KMS-11 (cell line): ENCODE measurements at regions not wholly inside any gene's neighbourhood (a gene's known extent, or its start where the extent isn't known, plus 50 kb on each side); places are given as distances from the start of the nearest gene placed in this dataset.
"Not testable (repeated sequence)": the region's sequence is repeated elsewhere in the genome, so short reads cannot be mapped to it uniquely, and the experiment has no call there.

Source experiments
- H2AFZ ChIP-seq: fragments of 200-600 bp; sonication (generic); 2 replicates; pipeline ENCODE4 v1.6.1; 2016; ENCODE audit warnings: antibody characterized with exemption, mixed run types, low read depth
- H3K27ac ChIP-seq: fragments of 200-600 bp; sonication (generic); 2 replicates; pipeline ENCODE4 v1.6.1; 2016; ENCODE audit warnings: mild to moderate bottlenecking, mixed run types
- H3K27me3 ChIP-seq: fragments of 200-600 bp; sonication (generic); 2 replicates; pipeline ENCODE4 v1.6.1; 2017; ENCODE audit warnings: mild to moderate bottlenecking, low read depth, mixed run types, moderate library complexity; ENCODE audit not compliant: insufficient read depth
- H3K36me3 ChIP-seq: fragments of 200-600 bp; sonication (generic); 2 replicates; pipeline ENCODE4 v1.6.1; 2017; ENCODE audit warnings: mild to moderate bottlenecking, mixed run types; ENCODE audit not compliant: insufficient read depth
- H3K4me1 ChIP-seq: fragments of 200-600 bp; sonication (generic); 2 replicates; pipeline ENCODE4 v1.6.1; 2016; ENCODE audit warnings: mild to moderate bottlenecking, low read depth, mixed run types; ENCODE audit not compliant: poor library complexity, severe bottlenecking
- H3K4me2 ChIP-seq: fragments of 200-600 bp; sonication (generic); 2 replicates; pipeline ENCODE4 v1.7.0; 2016; ENCODE audit warnings: mild to moderate bottlenecking, mixed run types
- H3K4me3 ChIP-seq: fragments of 200-600 bp; sonication (generic); IDR thresholded peaks from 2 replicates; pipeline ENCODE4 v1.6.1; 2017; ENCODE audit warnings: low read depth, low read length, mixed read lengths; ENCODE audit not compliant: insufficient read depth
- H3K79me2 ChIP-seq: fragments of 200-600 bp; sonication (generic); 2 replicates; pipeline ENCODE4 v1.6.1; 2016; ENCODE audit warnings: low read depth, mixed run types; ENCODE audit not compliant: insufficient read depth
- H3K9ac ChIP-seq: fragments of 200-600 bp; sonication (generic); 2 replicates; pipeline ENCODE4 v1.6.1; 2016; ENCODE audit warnings: mild to moderate bottlenecking, mixed run types
- H4K20me1 ChIP-seq: fragments of 200-600 bp; sonication (generic); 2 replicates; pipeline ENCODE4 v1.6.1; 2016; ENCODE audit warnings: mild to moderate bottlenecking, mixed run types; ENCODE audit not compliant: insufficient read depth
- CTCF ChIP-seq: fragments of 200-600 bp; sonication (generic); conservative IDR thresholded peaks from 2 replicates; pipeline ENCODE4 v1.6.1; 2017; ENCODE audit warnings: low read depth, mild to moderate bottlenecking, antibody characterized with exemption, low read length, moderate library complexity, mixed read lengths

- H4K20me1 ChIP-seq: no peaks in the 10 kb centered on the region
- no peaks in the 10 kb centered on the region for H3K4me1 ChIP-seq
- H3K27me3 ChIP-seq: no peaks in the 10 kb centered on the region
- no peak overlapping the region for H2AFZ ChIP-seq
- H3K27ac ChIP-seq: no peak overlapping the region
- no peak for TF ChIP-seq CTCF
- no peak overlapping the region for H3K4me3 ChIP-seq
- H3K9ac ChIP-seq: no peak overlapping the region
- H3K36me3 ChIP-seq: no peaks in the 10 kb centered on the region
- H3K4me2 ChIP-seq: no peak overlapping the region
- H3K79me2 ChIP-seq: no peaks in the 10 kb centered on the region
Observed at GRCh38 chr5:104456122-104456521, 893.5 kb upstream of the NUDT12 start.

- Histone ChIP-seq H3K4me1 (no peaks in the 10 kb centered on the region), H3K4me2 (no peak overlapping the region)
Observed at GRCh38 chr5:104452550-104452949, 890.0 kb upstream of the NUDT12 start.

GRCh38 chr5:104451911-104452310, 889.3 kb upstream of the NUDT12 start:
- H4K20me1 ChIP-seq, H3K4me3 ChIP-seq, H3K4me2 ChIP-seq, H3K27ac ChIP-seq, H3K4me1 ChIP-seq, H3K9ac ChIP-seq, H2AFZ ChIP-seq, H3K36me3 ChIP-seq, H3K79me2 ChIP-seq, H3K27me3 ChIP-seq: not testable (repeated sequence)

More at GRCh38 chr5:104452550-104452949, 890.0 kb upstream of the NUDT12 start:
- Histone ChIP-seq H3K36me3 (no peaks in the 10 kb centered on the region), H2AFZ (no peak overlapping the region), H3K79me2 (no peaks in the 10 kb centered on the region), H3K27me3 (no peaks in the 10 kb centered on the region), H3K27ac (no peak overlapping the region), H4K20me1 (no peaks in the 10 kb centered on the region), H3K4me3 (no peak overlapping the region), H3K9ac (no peak overlapping the region)
- no peak for TF ChIP-seq CTCF

GRCh38 chr5:104444656-104445055, 882.1 kb upstream of the NUDT12 start:
- Histone ChIP-seq H3K9ac (no peak overlapping the region), H3K27ac (no peak overlapping the region), H3K4me3 (no peak overlapping the region), H3K4me1 (no peaks in the 10 kb centered on the region), H3K4me2 (no peak overlapping the region), H3K36me3 (no peaks in the 10 kb centered on the region), H3K79me2 (no peaks in the 10 kb centered on the region), H2AFZ (no peak overlapping the region), H4K20me1 (no peaks in the 10 kb centered on the region), H3K27me3 (no peaks in the 10 kb centered on the region)
- TF ChIP-seq CTCF: no peak

GRCh38 chr5:104443706-104444105, 881.1 kb upstream of the NUDT12 start:
- H3K4me2 ChIP-seq: no peak overlapping the region
- no peak for TF ChIP-seq CTCF
- H3K27ac ChIP-seq: no peak overlapping the region
- H3K79me2 ChIP-seq: no peaks in the 10 kb centered on the region
- no peaks in the 10 kb centered on the region for H3K36me3 ChIP-seq
- no peaks in the 10 kb centered on the region for H3K27me3 ChIP-seq
- no peaks in the 10 kb centered on the region for H3K4me1 ChIP-seq
- no peak overlapping the region for H3K9ac ChIP-seq
- H4K20me1 ChIP-seq: no peaks in the 10 kb centered on the region
- H3K4me3 ChIP-seq: no peak overlapping the region
- no peak overlapping the region for H2AFZ ChIP-seq
